CD14-positive monocyte (primary cell): ENCODE measurements at regions not wholly inside any gene's neighbourhood (a gene's known extent, or its start where the extent isn't known, plus 50 kb on each side); places are given as distances from the start of the nearest gene placed in this dataset.

Source experiments
- DNase-seq, 3 donors: peaks; one replicate each; pipeline ENCODE4 v3.0.0-alpha.2; 2011 to 2022
- H2AFZ ChIP-seq: 2 replicates; pipeline ENCODE4 v1.6.0; 2012; ENCODE audit warnings: mild to moderate bottlenecking, low read depth, low read length, inconsistent platforms; ENCODE audit not compliant: insufficient read depth, poor library complexity, severe bottlenecking
- H3K27ac ChIP-seq, 2 donors: 1 replicate in 1 of 2; 2 replicates in 1 of 2; pipeline ENCODE4 v1.5.1; 2012 to 2013; ENCODE audit warnings: low read length in 2 of 2, control low read depth in 1 of 2, inconsistent platforms in 1 of 2, low read depth in 1 of 2, mild to moderate bottlenecking in 1 of 2
- H3K27me3 ChIP-seq, 2 donors: one replicate each; pipeline versions ENCODE4 v1.6.0 to v1.6.1; 2011 to 2013; ENCODE audit warnings: low read length in 2 of 2; ENCODE audit not compliant: control insufficient read depth in 2 of 2, insufficient read depth in 2 of 2
- H3K36me3 ChIP-seq, 2 donors: replicated peaks in 1 of 2; 1 replicate in 1 of 2; 2 replicates in 1 of 2; pipeline versions ENCODE4 v1.5.1 to v1.6.1; 2012 to 2013; ENCODE audit warnings: low read length in 2 of 2, control low read depth in 1 of 2, inconsistent platforms in 1 of 2, mild to moderate bottlenecking in 1 of 2; ENCODE audit not compliant: insufficient read depth in 2 of 2, control insufficient read depth in 1 of 2
- H3K4me1 ChIP-seq, 2 donors: 1 replicate in 1 of 2; 2 replicates in 1 of 2; pipeline versions ENCODE4 v1.5.1 to v1.6.1; 2012 to 2013; ENCODE audit warnings: low read length in 2 of 2, control low read depth in 1 of 2, inconsistent platforms in 1 of 2, mild to moderate bottlenecking in 1 of 2, moderate library complexity in 1 of 2; ENCODE audit not compliant: insufficient read depth in 2 of 2, control insufficient read depth in 1 of 2
- H3K4me2 ChIP-seq: replicated peaks from 2 replicates; pipeline ENCODE3; 2012; ENCODE audit warnings: low read length, moderate library complexity, mild to moderate bottlenecking; ENCODE audit not compliant: poor library complexity, severe bottlenecking; ENCODE audit errors: extremely low read depth
- H3K4me3 ChIP-seq, 3 experiments: fragments of 200-600 bp in 1 of 3; sonication (generic) in 1 of 3; replicated peaks in 1 of 3; 1 replicate in 2 of 3; 2 replicates in 1 of 3; pipeline ENCODE4 v1.5.1; 2011 to 2013; ENCODE audit warnings: low read length in 3 of 3, mild to moderate bottlenecking in 3 of 3, control low read depth in 2 of 3, low read depth in 2 of 3, inconsistent platforms in 1 of 3, moderate library complexity in 1 of 3
- H3K79me2 ChIP-seq: 2 replicates; pipeline ENCODE4 v1.6.0; 2012; ENCODE audit warnings: mild to moderate bottlenecking, control low read depth, inconsistent platforms, low read length, moderate library complexity; ENCODE audit not compliant: insufficient read depth
- H3K9ac ChIP-seq: 2 replicates; pipeline ENCODE4 v1.6.0; 2017; ENCODE audit warnings: low read length, mild to moderate bottlenecking; ENCODE audit not compliant: insufficient read depth, poor library complexity, severe bottlenecking
- H3K9me3 ChIP-seq, 2 donors: replicated peaks in 1 of 2; 1 replicate in 1 of 2; 2 replicates in 1 of 2; pipeline versions ENCODE4 v1.5.1 to v1.6.1; 2012 to 2013; ENCODE audit warnings: low read length in 2 of 2, control low read depth in 1 of 2; ENCODE audit not compliant: control insufficient read depth in 1 of 2, insufficient read depth in 1 of 2
- H4K20me1 ChIP-seq: 2 replicates; pipeline ENCODE4 v1.6.0; 2012; ENCODE audit warnings: mild to moderate bottlenecking, low read length, control low read depth, moderate library complexity; ENCODE audit not compliant: insufficient read depth
- H3K27ac Mint-ChIP-seq, 7 donors: one replicate each; pipeline ENCODE4 v1.8.0; 2020; ENCODE audit warnings: mild to moderate bottlenecking in 7 of 7, mixed read lengths in 7 of 7, moderate library complexity in 6 of 7, inconsistent platforms in 2 of 7
- H3K27me3 Mint-ChIP-seq, 3 donors: one replicate each; pipeline ENCODE4 v1.8.0; 2021 to 2022; ENCODE audit warnings: low read depth in 3 of 3, mild to moderate bottlenecking in 3 of 3, mixed read lengths in 3 of 3, moderate library complexity in 3 of 3, inconsistent platforms in 1 of 3
- H3K36me3 Mint-ChIP-seq, 2 donors: one replicate each; pipeline ENCODE4 v1.8.0; 2020; ENCODE audit warnings: mixed read lengths in 2 of 2, inconsistent platforms in 1 of 2, mild to moderate bottlenecking in 1 of 2
- H3K4me1 Mint-ChIP-seq: one replicate; pipeline ENCODE4 v1.8.0; 2020; ENCODE audit warnings: mild to moderate bottlenecking, mixed read lengths
- H3K4me3 Mint-ChIP-seq, 2 donors: one replicate each; pipeline ENCODE4 v1.8.0; 2020; ENCODE audit warnings: mild to moderate bottlenecking in 2 of 2, mixed read lengths in 2 of 2, moderate library complexity in 1 of 2
- H3K9me3 Mint-ChIP-seq, 7 donors: one replicate each; pipeline ENCODE4 v1.8.0; 2020 to 2022; ENCODE audit warnings: mixed read lengths in 7 of 7, mild to moderate bottlenecking in 6 of 7, moderate library complexity in 6 of 7, inconsistent platforms in 2 of 7
- WGBS: methylation state at CpG from one replicate; pipeline ENCODE4 v1.1.5; 2013; ENCODE audit warnings: missing lambda C conversion rate; ENCODE audit not compliant: insufficient coverage; 5-methylcytosine and 5-hydroxymethylcytosine counted together
- intact Hi-C, 2 donors: fragments of 100-400 bp; cut with micrococcal nuclease; formaldehyde crosslinking; loops; one replicate each; pipeline versions ENCODE4 v1.15.0 to v1.15.1; 2023
- TF ChIP-seq, protein P1 (sequence below): fragments of 200-600 bp; IDR thresholded peaks from one replicate; pipeline ENCODE4 v1.8.0; 2022; ENCODE audit warnings: antibody characterized with exemption, mild to moderate bottlenecking

DNA sequence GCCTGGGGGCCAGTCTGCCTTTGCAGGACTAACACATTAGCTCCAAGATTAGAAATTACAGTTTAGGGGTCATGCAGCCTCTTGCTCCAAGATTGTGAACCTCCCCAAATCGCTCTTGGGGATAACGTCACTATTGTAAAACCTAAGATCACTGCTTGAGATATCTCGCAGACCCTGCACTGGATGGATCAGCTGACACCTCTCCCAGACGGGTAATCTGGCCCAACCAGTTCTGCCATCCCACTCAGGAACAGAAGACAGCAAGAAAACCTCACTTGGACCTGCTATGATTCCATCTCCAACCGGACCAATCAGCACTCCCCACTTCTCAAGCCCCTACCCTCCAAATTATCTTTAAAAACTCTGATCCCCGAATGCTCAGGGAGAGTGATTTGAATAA is 431.2 kb downstream of the GPM6A start:
- no peaks in the 10 kb centered on the region for H3K79me2 ChIP-seq
- H3K9ac ChIP-seq, result no peak overlapping the region
- H3K27ac Mint-ChIP-seq, result no peak overlapping the region
- H3K4me2 ChIP-seq, result no peak overlapping the region
- 89% methylated on average over 4 of the region's 6 CpGs for WGBS
- no peak overlapping the region for H3K27ac ChIP-seq
- H3K9me3 ChIP-seq, result no peaks in the 10 kb centered on the region
- H3K4me1 ChIP-seq, result no peaks in the 10 kb centered on the region
- H3K4me3 ChIP-seq, result no peak overlapping the region
- TF ChIP-seq, protein P1, sequence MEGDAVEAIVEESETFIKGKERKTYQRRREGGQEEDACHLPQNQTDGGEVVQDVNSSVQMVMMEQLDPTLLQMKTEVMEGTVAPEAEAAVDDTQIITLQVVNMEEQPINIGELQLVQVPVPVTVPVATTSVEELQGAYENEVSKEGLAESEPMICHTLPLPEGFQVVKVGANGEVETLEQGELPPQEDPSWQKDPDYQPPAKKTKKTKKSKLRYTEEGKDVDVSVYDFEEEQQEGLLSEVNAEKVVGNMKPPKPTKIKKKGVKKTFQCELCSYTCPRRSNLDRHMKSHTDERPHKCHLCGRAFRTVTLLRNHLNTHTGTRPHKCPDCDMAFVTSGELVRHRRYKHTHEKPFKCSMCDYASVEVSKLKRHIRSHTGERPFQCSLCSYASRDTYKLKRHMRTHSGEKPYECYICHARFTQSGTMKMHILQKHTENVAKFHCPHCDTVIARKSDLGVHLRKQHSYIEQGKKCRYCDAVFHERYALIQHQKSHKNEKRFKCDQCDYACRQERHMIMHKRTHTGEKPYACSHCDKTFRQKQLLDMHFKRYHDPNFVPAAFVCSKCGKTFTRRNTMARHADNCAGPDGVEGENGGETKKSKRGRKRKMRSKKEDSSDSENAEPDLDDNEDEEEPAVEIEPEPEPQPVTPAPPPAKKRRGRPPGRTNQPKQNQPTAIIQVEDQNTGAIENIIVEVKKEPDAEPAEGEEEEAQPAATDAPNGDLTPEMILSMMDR, result no peak
- H3K4me3 Mint-ChIP-seq, result no peak overlapping the region
- no peaks in the 10 kb centered on the region for H3K36me3 Mint-ChIP-seq
- H3K9me3 Mint-ChIP-seq, result peaks cover 0 to 8% (median 1%) of the 10 kb centered on the region in 7 donors
- H4K20me1 ChIP-seq, result no peaks in the 10 kb centered on the region
- H3K27me3 Mint-ChIP-seq, result peaks cover 0 to 3% (median 0%) of the 10 kb centered on the region in 3 donors
- H3K4me1 Mint-ChIP-seq, result no peaks in the 10 kb centered on the region
- intact Hi-C loops, result no loop called here
- H3K36me3 ChIP-seq, result no peaks in the 10 kb centered on the region
- no peak overlapping the region for H2AFZ ChIP-seq
- H3K27me3 ChIP-seq, result no peaks in the 10 kb centered on the region
- no peak for DNase-seq

DNA sequence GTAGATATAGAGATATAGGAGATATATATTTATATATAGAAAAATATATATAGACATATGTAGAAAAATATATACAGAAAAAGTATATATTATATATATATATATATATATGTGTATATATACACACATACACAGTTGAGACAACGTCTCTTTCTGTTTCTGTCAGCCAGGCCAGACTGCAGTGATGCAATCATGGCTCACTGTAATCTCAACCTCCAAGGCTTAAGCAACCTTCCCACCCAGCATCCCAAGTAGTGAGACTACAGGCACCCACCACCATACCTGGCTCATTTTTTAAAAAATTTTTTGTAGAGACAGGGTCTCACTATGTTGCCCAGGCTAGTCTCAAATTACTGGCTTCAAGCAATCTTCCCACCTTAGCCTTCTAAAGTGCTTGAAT is 426.3 kb downstream of the GPM6A start:
- Mint-ChIP-seq H3K27me3 (peaks cover 0 to 5% (median 2%) of the 10 kb centered on the region in 3 donors), H3K36me3 (no peaks in the 10 kb centered on the region), H3K9me3 (peaks cover 0 to 10% (median 4%) of the 10 kb centered on the region in 7 donors), H3K27ac (no peak overlapping the region), H3K4me1 (no peaks in the 10 kb centered on the region), H3K4me3 (no peak overlapping the region)
- Histone ChIP-seq H3K4me2 (no peak overlapping the region), H3K9me3 (no peaks in the 10 kb centered on the region), H4K20me1 (no peaks in the 10 kb centered on the region), H3K9ac (no peak overlapping the region), H3K27me3 (no peaks in the 10 kb centered on the region), H3K4me1 (no peaks in the 10 kb centered on the region), H3K36me3 (no peaks in the 10 kb centered on the region), H3K4me3 (no peak overlapping the region), H2AFZ (no peak overlapping the region), H3K79me2 (no peaks in the 10 kb centered on the region), H3K27ac (no peak overlapping the region)
- WGBS, result no CpG with 5 or more reads among the region's 1 CpG
- TF ChIP-seq, protein P1, result no peak
- intact Hi-C loops, result no loop called here
- no peak for DNase-seq
